ENCODE measurements at regions not wholly inside any gene's neighbourhood (a gene's known extent, or its start where the extent isn't known, plus 50 kb on each side); places are given as distances from the start of the nearest gene placed in this dataset.

DNA sequence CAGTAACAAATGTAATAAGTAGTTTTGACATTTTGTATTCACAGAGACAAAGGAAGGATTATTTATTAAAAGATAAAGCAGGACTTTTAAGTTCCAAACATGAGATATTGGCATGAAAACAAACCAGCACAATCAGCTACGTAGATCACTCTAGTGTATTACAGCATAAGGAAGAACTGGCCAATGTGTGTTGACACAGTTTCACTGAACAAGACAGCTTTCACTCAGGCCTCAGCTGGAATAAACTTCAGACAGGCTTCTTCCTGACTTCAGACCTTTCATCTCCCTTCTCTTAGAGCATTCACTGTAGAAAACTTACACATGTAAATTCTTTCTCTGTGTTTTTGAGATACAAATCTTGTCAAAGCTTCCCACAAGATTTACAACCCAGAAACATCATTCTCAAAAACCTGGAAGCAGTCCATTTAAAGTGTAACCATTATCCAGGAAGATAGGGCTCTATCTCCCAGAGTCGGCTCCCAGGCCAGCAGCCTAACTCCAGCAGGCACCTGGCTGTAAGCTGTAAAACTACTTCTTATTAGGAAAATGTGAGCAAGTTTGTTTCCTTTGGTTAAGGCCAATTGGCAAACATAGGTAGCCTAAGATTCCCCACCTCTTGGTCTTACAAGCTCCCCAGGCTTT is 768.3 kb upstream of the CDH7 start:
- no peak overlapping the region for H3K4me3 ChIP-seq (ENCODE audit: low read depth, low read length)
- TF ChIP-seq, protein P1, sequence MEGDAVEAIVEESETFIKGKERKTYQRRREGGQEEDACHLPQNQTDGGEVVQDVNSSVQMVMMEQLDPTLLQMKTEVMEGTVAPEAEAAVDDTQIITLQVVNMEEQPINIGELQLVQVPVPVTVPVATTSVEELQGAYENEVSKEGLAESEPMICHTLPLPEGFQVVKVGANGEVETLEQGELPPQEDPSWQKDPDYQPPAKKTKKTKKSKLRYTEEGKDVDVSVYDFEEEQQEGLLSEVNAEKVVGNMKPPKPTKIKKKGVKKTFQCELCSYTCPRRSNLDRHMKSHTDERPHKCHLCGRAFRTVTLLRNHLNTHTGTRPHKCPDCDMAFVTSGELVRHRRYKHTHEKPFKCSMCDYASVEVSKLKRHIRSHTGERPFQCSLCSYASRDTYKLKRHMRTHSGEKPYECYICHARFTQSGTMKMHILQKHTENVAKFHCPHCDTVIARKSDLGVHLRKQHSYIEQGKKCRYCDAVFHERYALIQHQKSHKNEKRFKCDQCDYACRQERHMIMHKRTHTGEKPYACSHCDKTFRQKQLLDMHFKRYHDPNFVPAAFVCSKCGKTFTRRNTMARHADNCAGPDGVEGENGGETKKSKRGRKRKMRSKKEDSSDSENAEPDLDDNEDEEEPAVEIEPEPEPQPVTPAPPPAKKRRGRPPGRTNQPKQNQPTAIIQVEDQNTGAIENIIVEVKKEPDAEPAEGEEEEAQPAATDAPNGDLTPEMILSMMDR (IDR thresholded peaks at IDR 0.05; ENCODE audit: borderline replicate concordance, insufficient read depth, low read depth, low read length), result no peak

DNA sequence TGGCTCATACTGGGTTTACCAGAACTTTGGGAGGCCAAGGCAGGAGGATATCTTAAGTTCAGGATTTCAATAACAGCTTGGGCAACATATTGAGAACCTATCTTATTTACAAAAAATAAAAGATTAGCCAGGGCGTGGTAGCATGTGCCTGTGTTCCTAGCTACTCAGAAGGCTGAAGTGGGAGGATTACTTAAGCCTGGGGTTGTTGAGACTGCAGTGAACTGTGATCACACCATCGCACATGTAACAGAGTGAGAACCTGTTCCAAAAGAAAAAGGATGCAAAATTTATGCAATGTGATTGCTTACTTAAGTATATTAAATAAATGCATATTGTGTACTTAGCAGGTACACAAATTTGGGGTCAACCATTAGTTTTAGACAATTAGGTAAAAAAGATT is 768.9 kb upstream of the CDH7 start:
- TF ChIP-seq, protein P1 (IDR thresholded peaks at IDR 0.05; ENCODE audit: borderline replicate concordance, insufficient read depth, low read depth, low read length), result no peak
- H3K4me3 ChIP-seq (ENCODE audit: low read depth, low read length), result no peak overlapping the region

DNA sequence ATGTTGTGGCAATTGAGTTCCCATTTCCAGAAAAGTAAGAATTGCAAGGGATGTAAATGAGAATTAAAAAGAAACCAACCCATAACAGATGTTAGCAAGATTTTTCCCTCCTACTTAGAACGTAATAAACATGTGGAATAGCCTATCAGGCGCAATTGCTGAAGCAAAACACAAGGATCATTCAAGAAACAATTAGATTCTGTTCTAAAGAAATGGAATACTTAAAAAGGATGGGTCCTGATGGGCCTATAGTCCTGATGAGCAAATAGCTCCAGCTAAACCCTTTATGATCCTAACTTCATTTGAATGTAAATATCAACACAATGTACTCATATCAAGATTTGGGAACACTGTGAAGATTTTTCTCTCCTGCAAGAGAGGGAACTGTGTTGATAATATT is 771.0 kb upstream of the CDH7 start:
- TF ChIP-seq, protein P1 (IDR thresholded peaks at IDR 0.05; ENCODE audit: borderline replicate concordance, insufficient read depth, low read depth, low read length), result no peak
- no peak overlapping the region for H3K4me3 ChIP-seq (ENCODE audit: low read depth, low read length)

DNA sequence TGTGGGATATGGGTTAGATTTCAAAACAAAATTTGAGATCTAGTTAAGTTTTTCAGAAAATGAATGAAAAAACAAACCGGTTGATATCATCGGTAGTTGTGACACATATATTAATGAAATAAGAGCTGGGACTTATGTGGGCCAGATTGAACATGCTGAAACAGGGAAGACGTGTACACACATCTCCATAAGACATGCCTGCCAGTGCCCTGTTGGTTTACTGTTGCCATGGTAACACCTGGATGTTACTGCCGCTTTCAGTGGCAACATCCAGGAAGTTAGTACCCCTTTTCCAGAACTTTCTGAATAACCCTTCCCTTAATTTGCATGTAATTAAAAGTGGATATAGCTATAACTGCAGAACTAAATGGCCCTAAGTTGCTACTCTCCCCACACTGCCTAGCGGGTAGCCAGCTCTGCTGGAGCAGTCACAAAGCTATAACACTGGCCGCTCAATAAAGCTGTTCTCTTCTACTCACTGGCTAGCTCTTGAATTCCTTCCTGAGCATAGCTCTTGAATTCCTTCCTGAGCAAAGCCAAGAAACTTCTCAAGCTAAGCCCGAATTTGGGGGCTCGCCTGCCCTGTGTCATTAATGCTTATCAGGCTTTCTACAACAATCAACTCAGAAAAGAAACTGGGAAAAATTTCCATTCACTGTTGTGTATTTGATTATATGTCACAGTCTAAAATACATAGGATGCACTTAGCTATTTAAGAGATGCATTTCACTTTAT is 776.3 kb upstream of the CDH7 start:
- no peak overlapping the region for H3K4me3 ChIP-seq (ENCODE audit: low read depth, low read length)
- TF ChIP-seq, protein P1 (IDR thresholded peaks at IDR 0.05; ENCODE audit: borderline replicate concordance, insufficient read depth, low read depth, low read length), result no peak

DNA sequence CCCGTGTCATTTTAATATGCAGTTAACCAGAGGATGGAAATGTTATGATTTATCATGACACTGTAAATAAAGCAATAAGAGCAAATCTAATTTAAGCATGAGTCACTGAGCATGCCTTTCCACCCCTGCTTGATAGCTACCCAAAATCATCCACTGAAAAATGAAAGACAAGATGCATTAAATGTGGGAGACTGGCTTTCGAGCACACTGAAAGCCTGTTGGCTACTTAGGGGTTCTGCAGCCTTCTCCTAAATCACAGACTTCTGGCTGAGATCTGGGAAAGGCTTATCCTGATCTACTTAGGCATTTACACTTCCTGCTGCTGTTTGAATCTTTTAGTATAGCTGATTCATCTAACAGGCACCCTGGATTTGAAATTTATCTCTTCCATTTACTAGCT is 778.3 kb upstream of the CDH7 start:
- H3K4me3 ChIP-seq (ENCODE audit: low read depth, low read length), result no peak overlapping the region
- TF ChIP-seq, protein P1 (IDR thresholded peaks at IDR 0.05; ENCODE audit: borderline replicate concordance, insufficient read depth, low read depth, low read length), result no peak

DNA sequence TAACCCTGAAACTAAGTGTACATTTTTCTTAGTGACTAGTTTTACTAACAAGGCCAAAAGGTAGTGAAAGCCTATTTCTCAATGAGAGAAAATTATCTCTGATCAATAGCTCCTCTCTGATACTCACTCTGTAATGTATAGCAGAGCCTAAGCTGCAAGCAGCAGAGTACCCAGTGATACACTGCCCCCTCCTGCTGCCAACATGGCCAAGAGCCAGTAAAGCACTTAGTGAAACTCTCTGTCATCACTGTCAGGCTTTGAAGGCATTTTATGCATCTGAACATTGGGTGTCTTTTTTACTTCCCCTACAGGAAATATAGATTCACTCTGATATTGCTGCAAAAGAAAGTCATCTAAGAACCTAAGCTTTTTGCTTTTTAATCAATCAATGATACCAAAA is 784.1 kb upstream of the CDH7 start:
- TF ChIP-seq, protein P1 (IDR thresholded peaks at IDR 0.05; ENCODE audit: borderline replicate concordance, insufficient read depth, low read depth, low read length), result no peak

DNA sequence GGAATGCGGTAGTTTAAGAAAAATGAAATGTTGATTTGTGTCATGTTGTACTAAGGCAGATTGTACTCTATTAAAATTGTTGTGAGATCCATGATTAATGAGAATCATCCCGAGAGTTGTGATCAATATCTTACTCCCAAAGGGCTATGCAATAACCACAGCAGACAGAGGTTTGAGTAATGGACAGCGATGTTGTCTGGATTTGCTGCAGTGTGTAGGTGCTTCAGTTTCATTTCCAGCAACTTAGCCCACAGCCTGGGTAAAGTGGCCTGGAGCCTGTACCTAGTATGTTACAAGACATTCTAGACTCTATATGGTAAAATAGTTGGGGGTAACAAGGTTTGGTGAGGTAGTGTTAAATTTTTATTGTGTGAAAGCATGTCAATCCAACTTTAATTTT is 794.3 kb upstream of the CDH7 start:
- no peak overlapping the region for H3K4me3 ChIP-seq (ENCODE audit: low read depth, low read length)
- TF ChIP-seq, protein P1 (IDR thresholded peaks at IDR 0.05; ENCODE audit: borderline replicate concordance, insufficient read depth, low read depth, low read length), result no peak

More for the DNA sequence above, 784.1 kb upstream of the CDH7 start:
- no peak overlapping the region for H3K4me3 ChIP-seq (ENCODE audit: low read depth, low read length)

All from GM12875 (cell line).